ENCODE measurements at regions not wholly inside any gene's neighbourhood (a gene's known extent, or its start where the extent isn't known, plus 50 kb on each side); places are given as distances from the start of the nearest gene placed in this dataset.

DNA sequence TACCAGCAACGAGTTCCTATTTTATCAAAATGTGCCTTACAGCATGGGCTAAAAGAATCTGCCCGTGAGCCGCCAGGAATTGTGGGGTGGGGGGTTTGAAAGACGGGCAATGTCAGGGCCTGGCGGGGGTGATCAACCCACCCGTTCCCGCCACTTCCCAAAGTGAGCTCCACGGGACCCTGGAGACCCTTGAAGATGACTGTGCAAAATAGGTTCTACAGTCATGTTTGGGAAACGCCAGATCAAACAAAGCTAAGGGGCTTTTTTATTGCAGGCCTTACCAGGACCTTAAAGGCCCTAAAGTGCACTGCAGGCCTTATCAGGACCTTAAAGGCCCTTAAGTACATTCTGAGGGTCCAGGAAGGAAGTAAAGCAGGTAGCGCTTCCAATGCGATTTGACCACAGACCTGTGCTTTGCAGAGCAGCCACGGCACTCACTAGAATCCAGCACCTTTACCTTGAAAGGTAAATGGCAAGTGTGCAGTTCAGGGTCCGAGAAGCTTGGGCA, 404.1 kb downstream of the SHANK2 start:
- H3K9me3 ChIP-seq (ENCODE audit: control insufficient read depth in 1 of 2, low read length in 2 of 2): no peaks in the 10 kb centered on the region
- H3K4me3 ChIP-seq (ENCODE audit: low read depth in 1 of 2, low read length in 2 of 2): no peak overlapping the region
- H3K9ac ChIP-seq (ENCODE audit: low read depth in 1 of 2, low read length in 2 of 2): no peak overlapping the region
- H3K4me1 ChIP-seq (ENCODE audit: control insufficient read depth in 1 of 2, insufficient read depth in 2 of 2, low read length in 2 of 2): no peaks in the 10 kb centered on the region
- no peaks in the 10 kb centered on the region for H3K36me3 ChIP-seq (ENCODE audit: control insufficient read depth in 1 of 2, insufficient read depth in 2 of 2, low read length in 2 of 2)
- no peaks in the 10 kb centered on the region for H3K27me3 ChIP-seq (ENCODE audit: control insufficient read depth in 1 of 2, insufficient read depth in 2 of 2, low read length in 2 of 2)
- H3K27ac ChIP-seq (ENCODE audit: low read depth, low read length): no peak overlapping the region

DNA sequence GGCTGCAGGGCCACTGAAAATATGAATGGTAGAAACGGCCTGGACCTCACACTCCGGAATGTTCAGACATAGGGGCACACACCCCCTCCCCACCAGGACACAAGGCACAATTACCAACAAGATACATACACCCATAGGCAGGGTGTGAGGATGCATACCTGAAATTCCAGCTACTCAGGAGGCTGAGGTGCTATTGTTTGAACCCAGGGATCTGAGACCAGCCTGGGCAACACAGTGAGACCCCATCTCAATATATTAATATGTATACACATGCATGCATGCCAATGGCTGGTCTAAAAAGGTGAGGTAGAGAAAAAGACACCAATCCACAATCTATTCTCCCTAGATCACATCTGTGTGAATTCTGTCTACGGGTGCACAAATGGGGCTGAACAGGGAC, 403.3 kb downstream of the SHANK2 start:
- H3K9ac ChIP-seq (ENCODE audit: low read depth in 1 of 2, low read length in 2 of 2): no peak overlapping the region
- no peaks in the 10 kb centered on the region for H3K4me1 ChIP-seq (ENCODE audit: control insufficient read depth in 1 of 2, insufficient read depth in 2 of 2, low read length in 2 of 2)
- no peak overlapping the region for H3K4me3 ChIP-seq (ENCODE audit: low read depth in 1 of 2, low read length in 2 of 2)
- H3K27me3 ChIP-seq (ENCODE audit: control insufficient read depth in 1 of 2, insufficient read depth in 2 of 2, low read length in 2 of 2): no peaks in the 10 kb centered on the region
- no peaks in the 10 kb centered on the region for H3K9me3 ChIP-seq (ENCODE audit: control insufficient read depth in 1 of 2, low read length in 2 of 2)
- H3K27ac ChIP-seq (ENCODE audit: low read depth, low read length): no peak overlapping the region
- H3K36me3 ChIP-seq (ENCODE audit: control insufficient read depth in 1 of 2, insufficient read depth in 2 of 2, low read length in 2 of 2): no peaks in the 10 kb centered on the region

DNA sequence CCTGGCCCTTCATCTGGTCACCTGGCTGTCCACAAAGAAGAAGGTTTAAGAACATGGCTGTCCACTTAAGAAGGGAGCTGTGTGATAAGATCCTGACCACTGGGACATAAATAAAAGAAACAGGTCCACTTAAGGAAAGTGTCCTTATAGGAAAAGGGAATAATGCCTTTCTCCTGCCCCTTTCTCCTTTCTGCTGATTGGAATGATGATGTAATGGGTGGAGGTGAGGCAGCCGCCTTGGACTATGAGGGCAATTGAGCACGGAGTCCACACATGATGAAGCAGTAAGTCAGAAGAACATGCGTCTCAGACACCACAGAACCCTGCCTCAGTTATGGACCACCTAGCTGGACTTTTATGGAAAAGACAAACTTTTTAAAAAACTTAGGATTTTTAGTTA, 401.1 kb downstream of the SHANK2 start:
- no peak overlapping the region for H3K4me3 ChIP-seq (ENCODE audit: low read depth in 1 of 2, low read length in 2 of 2)
- no peaks in the 10 kb centered on the region for H3K9me3 ChIP-seq (ENCODE audit: control insufficient read depth in 1 of 2, low read length in 2 of 2)
- no peaks in the 10 kb centered on the region for H3K27me3 ChIP-seq (ENCODE audit: control insufficient read depth in 1 of 2, insufficient read depth in 2 of 2, low read length in 2 of 2)
- H3K27ac ChIP-seq (ENCODE audit: low read depth, low read length): no peak overlapping the region
- H3K4me1 ChIP-seq (ENCODE audit: control insufficient read depth in 1 of 2, insufficient read depth in 2 of 2, low read length in 2 of 2): no peaks in the 10 kb centered on the region
- H3K9ac ChIP-seq (ENCODE audit: low read depth in 1 of 2, low read length in 2 of 2): no peak overlapping the region
- no peaks in the 10 kb centered on the region for H3K36me3 ChIP-seq (ENCODE audit: control insufficient read depth in 1 of 2, insufficient read depth in 2 of 2, low read length in 2 of 2)

DNA sequence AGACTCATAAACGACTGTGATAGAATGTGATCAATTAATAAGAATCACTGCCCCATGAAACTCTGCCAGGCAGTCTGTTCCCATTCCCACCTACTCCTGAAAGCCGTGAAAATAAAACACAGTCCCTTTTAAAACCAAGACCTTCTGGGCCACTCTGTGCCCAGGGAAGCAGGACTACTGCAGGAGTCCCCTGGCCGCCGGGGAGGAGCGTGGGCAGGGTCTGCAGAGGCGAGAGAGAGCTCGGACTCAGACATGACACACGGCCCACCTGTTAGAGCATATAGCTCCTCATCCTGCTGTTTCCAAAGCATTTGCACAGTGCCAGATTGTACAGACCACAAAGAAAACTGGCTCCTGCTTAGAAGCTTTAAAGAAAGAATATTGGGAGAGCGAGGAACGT, 400.5 kb downstream of the SHANK2 start:
- Histone ChIP-seq H3K27ac (ENCODE audit: low read depth, low read length) (no peak overlapping the region), H3K9me3 (ENCODE audit: control insufficient read depth in 1 of 2, low read length in 2 of 2) (no peaks in the 10 kb centered on the region), H3K36me3 (ENCODE audit: control insufficient read depth in 1 of 2, insufficient read depth in 2 of 2, low read length in 2 of 2) (no peaks in the 10 kb centered on the region), H3K9ac (ENCODE audit: low read depth in 1 of 2, low read length in 2 of 2) (no peak overlapping the region), H3K4me3 (ENCODE audit: low read depth in 1 of 2, low read length in 2 of 2) (no peak overlapping the region), H3K27me3 (ENCODE audit: control insufficient read depth in 1 of 2, insufficient read depth in 2 of 2, low read length in 2 of 2) (no peaks in the 10 kb centered on the region), H3K4me1 (ENCODE audit: control insufficient read depth in 1 of 2, insufficient read depth in 2 of 2, low read length in 2 of 2) (no peaks in the 10 kb centered on the region)

DNA sequence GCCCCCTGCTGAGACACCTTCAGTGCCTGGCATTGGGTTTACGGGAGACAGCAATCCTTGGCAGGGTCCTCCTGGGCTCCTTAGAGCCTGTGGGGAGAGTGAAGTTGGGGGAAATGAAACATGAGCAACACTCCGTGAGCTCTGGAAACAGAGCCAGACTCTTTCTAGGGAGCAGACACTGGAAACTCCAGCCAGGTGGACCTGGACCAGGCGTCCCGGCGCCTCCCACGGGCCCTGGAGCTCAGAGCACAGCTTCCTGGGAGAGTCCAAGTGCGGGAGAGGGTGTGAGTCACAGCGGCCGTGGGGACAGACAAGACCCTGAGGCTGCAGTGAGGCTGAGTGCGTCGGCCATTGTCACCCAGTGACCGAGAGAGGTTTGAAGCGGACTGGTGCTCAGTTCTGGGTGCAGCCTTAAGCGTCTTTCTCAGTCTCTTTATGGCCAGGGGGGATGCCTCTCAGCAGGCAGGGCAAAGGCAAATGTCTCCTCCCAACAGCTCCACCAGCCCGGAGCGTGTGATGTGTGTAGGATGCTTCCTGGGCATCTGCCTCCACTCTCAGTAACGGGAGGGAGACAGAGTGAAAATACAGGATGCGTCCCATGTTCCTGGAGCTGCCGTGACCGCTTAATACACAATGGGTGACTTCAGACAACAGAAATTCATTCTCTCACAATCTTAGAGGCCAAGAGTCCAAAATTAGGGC, 399.2 kb downstream of the SHANK2 start:
- Histone ChIP-seq H3K4me3 (ENCODE audit: low read depth in 1 of 2, low read length in 2 of 2) (no peak overlapping the region), H3K36me3 (ENCODE audit: control insufficient read depth in 1 of 2, insufficient read depth in 2 of 2, low read length in 2 of 2) (no peaks in the 10 kb centered on the region), H3K4me1 (ENCODE audit: control insufficient read depth in 1 of 2, insufficient read depth in 2 of 2, low read length in 2 of 2) (no peaks in the 10 kb centered on the region), H3K27me3 (ENCODE audit: control insufficient read depth in 1 of 2, insufficient read depth in 2 of 2, low read length in 2 of 2) (no peaks in the 10 kb centered on the region), H3K27ac (ENCODE audit: low read depth, low read length) (no peak overlapping the region), H3K9ac (ENCODE audit: low read depth in 1 of 2, low read length in 2 of 2) (no peak overlapping the region), H3K9me3 (ENCODE audit: control insufficient read depth in 1 of 2, low read length in 2 of 2) (no peaks in the 10 kb centered on the region)

DNA sequence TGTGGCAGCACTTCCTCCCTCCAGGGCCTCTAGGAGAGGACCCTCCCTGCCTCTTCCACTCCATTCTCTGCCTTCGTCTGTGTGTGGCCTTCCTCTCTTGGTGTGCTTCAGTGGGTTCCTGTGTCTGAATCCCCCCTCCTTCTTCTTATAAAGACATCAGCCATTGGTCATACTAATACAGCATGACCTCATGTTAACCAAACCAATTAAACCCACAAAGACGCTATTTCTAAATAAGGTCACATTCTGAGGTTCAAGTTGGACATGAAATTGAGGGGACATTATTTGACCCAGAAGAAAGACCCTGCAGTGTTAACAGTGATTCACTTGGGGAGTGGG, 398.6 kb downstream of the SHANK2 start:
- H3K4me1 ChIP-seq (ENCODE audit: control insufficient read depth in 1 of 2, insufficient read depth in 2 of 2, low read length in 2 of 2): no peaks in the 10 kb centered on the region
- H3K9me3 ChIP-seq (ENCODE audit: control insufficient read depth in 1 of 2, low read length in 2 of 2): no peaks in the 10 kb centered on the region
- no peak overlapping the region for H3K9ac ChIP-seq (ENCODE audit: low read depth in 1 of 2, low read length in 2 of 2)
- no peaks in the 10 kb centered on the region for H3K27me3 ChIP-seq (ENCODE audit: control insufficient read depth in 1 of 2, insufficient read depth in 2 of 2, low read length in 2 of 2)
- H3K36me3 ChIP-seq (ENCODE audit: control insufficient read depth in 1 of 2, insufficient read depth in 2 of 2, low read length in 2 of 2): no peaks in the 10 kb centered on the region
- no peak overlapping the region for H3K4me3 ChIP-seq (ENCODE audit: low read depth in 1 of 2, low read length in 2 of 2)
- H3K27ac ChIP-seq (ENCODE audit: low read depth, low read length): no peak overlapping the region

DNA sequence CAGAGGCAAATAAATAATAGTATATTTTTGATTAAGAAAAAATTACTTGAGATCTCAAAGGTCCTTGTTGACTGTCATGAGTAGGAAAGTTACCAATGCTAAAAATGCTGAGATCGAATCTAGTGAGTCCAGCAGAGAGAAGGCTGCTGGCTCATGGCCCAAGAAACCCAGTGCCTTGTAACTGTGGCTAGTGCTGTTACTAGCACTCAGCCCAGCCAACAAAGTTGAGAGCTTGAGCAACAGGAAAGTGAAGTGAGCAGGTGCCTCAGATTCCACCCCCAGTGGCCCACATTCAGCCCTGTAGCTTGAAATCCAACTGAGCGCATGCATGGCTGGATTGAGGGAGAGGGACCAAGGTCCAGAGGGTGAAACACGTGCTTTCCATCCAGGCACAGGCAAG, 398.2 kb downstream of the SHANK2 start:
- Histone ChIP-seq H3K9me3 (ENCODE audit: control insufficient read depth in 1 of 2, low read length in 2 of 2) (no peaks in the 10 kb centered on the region), H3K4me3 (ENCODE audit: low read depth in 1 of 2, low read length in 2 of 2) (no peak overlapping the region), H3K27me3 (ENCODE audit: control insufficient read depth in 1 of 2, insufficient read depth in 2 of 2, low read length in 2 of 2) (no peaks in the 10 kb centered on the region), H3K4me1 (ENCODE audit: control insufficient read depth in 1 of 2, insufficient read depth in 2 of 2, low read length in 2 of 2) (no peaks in the 10 kb centered on the region), H3K27ac (ENCODE audit: low read depth, low read length) (no peak overlapping the region), H3K36me3 (ENCODE audit: control insufficient read depth in 1 of 2, insufficient read depth in 2 of 2, low read length in 2 of 2) (no peaks in the 10 kb centered on the region), H3K9ac (ENCODE audit: low read depth in 1 of 2, low read length in 2 of 2) (no peak overlapping the region)

DNA sequence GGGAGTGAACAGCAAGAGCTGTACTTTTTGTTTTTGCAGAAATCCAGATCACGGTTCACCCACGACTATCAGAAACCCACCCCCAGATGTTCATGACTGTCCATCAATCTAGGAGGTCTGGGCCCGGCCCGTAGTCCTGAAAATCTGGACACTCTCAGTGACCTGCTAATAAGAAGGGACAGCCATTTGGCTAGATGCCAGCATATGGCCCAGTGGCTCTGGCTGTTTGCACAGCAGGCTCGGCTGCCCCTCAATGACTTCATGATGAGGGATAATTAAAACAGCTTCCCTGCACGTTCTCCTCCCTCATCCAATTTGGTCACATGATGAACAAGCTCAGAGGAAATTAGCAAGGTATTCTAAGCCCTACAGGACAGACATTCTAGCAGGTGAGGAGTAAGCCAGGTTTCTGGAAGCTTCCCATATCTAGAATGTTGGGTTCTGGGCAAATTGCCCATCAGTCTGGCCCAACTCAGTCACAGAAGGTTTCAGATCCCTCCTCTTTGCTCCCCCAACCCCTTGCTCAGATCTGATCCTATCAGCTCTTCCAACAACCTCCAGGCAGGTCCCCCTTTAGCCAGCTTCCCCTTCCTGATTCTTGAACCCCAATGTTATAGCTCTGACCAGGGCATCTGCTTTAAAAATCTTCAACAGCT, 397.3 kb downstream of the SHANK2 start:
- Histone ChIP-seq H3K9ac (ENCODE audit: low read depth in 1 of 2, low read length in 2 of 2) (no peak overlapping the region), H3K4me3 (ENCODE audit: low read depth in 1 of 2, low read length in 2 of 2) (no peak overlapping the region), H3K9me3 (ENCODE audit: control insufficient read depth in 1 of 2, low read length in 2 of 2) (no peaks in the 10 kb centered on the region), H3K27ac (ENCODE audit: low read depth, low read length) (no peak overlapping the region), H3K36me3 (ENCODE audit: control insufficient read depth in 1 of 2, insufficient read depth in 2 of 2, low read length in 2 of 2) (no peaks in the 10 kb centered on the region), H3K4me1 (ENCODE audit: control insufficient read depth in 1 of 2, insufficient read depth in 2 of 2, low read length in 2 of 2) (no peaks in the 10 kb centered on the region), H3K27me3 (ENCODE audit: control insufficient read depth in 1 of 2, insufficient read depth in 2 of 2, low read length in 2 of 2) (no peaks in the 10 kb centered on the region)

DNA sequence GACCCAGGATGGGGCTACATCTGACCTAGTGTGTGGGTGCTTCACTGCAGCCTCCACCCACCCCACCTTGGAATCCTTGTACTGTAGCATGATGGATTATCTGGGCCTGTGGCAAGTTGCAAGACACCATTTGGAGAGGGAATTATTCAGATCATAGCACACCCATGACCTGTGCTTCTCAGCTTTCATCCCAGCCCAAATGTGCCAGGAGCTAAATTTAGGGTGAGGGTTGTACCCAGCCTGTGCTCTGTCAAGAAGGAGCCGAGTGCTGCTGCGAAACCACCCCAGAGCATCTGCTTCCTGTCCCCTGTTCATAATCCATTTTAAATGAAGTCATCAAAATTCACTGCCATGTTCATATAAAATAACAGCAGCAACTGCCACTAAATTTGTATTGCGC, 394.5 kb downstream of the SHANK2 start:
- no peak overlapping the region for H3K9ac ChIP-seq (ENCODE audit: low read depth in 1 of 2, low read length in 2 of 2)
- no peak overlapping the region for H3K4me3 ChIP-seq (ENCODE audit: low read depth in 1 of 2, low read length in 2 of 2)
- no peaks in the 10 kb centered on the region for H3K4me1 ChIP-seq (ENCODE audit: control insufficient read depth in 1 of 2, insufficient read depth in 2 of 2, low read length in 2 of 2)
- H3K36me3 ChIP-seq (ENCODE audit: control insufficient read depth in 1 of 2, insufficient read depth in 2 of 2, low read length in 2 of 2): no peaks in the 10 kb centered on the region
- no peak overlapping the region for H3K27ac ChIP-seq (ENCODE audit: low read depth, low read length)
- no peaks in the 10 kb centered on the region for H3K9me3 ChIP-seq (ENCODE audit: control insufficient read depth in 1 of 2, low read length in 2 of 2)
- no peaks in the 10 kb centered on the region for H3K27me3 ChIP-seq (ENCODE audit: control insufficient read depth in 1 of 2, insufficient read depth in 2 of 2, low read length in 2 of 2)

DNA sequence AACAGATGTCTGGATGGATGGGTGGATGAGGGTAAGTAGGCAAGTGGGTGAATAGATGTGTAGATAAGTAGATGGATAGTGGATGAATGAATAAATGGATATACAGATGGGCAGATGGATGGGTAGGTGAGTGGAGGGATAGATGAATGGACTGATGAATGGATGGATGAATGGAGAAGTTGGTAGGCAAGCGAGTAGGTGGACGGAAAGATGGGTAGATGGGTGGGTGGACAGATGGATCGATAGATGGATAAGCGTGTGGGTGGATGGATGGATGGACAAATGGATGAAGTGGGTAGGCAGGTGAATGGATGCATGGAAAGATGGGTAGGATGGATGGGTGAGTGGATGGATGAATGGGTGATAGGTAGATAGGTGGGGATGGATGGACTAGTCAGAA, 393.2 kb downstream of the SHANK2 start:
- no peak overlapping the region for H3K4me3 ChIP-seq (ENCODE audit: low read depth in 1 of 2, low read length in 2 of 2)
- H3K4me1 ChIP-seq (ENCODE audit: control insufficient read depth in 1 of 2, insufficient read depth in 2 of 2, low read length in 2 of 2): no peaks in the 10 kb centered on the region
- H3K27me3 ChIP-seq (ENCODE audit: control insufficient read depth in 1 of 2, insufficient read depth in 2 of 2, low read length in 2 of 2): no peaks in the 10 kb centered on the region
- H3K9ac ChIP-seq (ENCODE audit: low read depth in 1 of 2, low read length in 2 of 2): no peak overlapping the region
- no peak overlapping the region for H3K27ac ChIP-seq (ENCODE audit: low read depth, low read length)
- H3K9me3 ChIP-seq (ENCODE audit: control insufficient read depth in 1 of 2, low read length in 2 of 2): no peaks in the 10 kb centered on the region
- H3K36me3 ChIP-seq (ENCODE audit: control insufficient read depth in 1 of 2, insufficient read depth in 2 of 2, low read length in 2 of 2): no peaks in the 10 kb centered on the region

Data from duodenal mucosa (tissue), 2 donors.